ENCODE measurements at regions not wholly inside any gene's neighbourhood (a gene's known extent, or its start where the extent isn't known, plus 50 kb on each side); places are given as distances from the start of the nearest gene placed in this dataset.

DNA sequence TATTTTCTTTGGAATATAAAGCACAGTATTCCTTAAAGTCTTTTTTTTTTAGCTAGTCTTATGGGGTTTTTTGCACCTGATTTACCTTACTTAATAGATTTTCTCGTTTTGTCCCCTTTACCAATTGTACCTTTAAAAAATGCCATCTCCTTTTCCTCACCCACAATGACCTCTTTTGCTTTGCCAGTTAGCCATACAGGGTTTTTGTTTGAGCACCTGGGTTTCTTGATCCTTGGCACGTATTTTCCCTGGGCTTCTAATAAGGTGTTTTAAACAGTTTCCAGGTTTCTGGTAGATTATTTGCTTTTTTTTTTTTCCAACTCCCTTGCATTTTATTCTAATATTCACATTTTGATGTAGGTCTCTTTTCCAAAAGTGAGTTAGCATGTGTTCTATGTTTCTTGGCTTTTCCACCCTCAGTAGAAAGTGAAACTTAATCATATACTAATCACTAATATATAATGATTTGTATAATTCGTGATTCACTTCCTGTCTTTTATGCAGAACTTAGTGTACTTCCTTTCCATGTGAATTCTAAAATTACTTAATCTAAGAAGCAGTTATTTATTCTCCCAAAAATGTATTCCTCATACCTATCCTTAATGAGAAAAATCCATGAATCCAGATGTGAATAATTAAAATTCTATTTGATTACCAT is 673.9 kb upstream of the RGMB start:
- in situ Hi-C loops (cut with MboI; ENCODE audit: low pct_unique_long_range_greater_than_20kb, low sequenced_read_pairs, unreplicated experiment), result no loop called here
- DNase-seq (ENCODE audit: low spot score), result no peak
- no peak for TF ChIP-seq CTCF (IDR thresholded peaks at IDR 0.05; ENCODE audit: extremely low read depth, insufficient read depth, missing control alignments)

DNA sequence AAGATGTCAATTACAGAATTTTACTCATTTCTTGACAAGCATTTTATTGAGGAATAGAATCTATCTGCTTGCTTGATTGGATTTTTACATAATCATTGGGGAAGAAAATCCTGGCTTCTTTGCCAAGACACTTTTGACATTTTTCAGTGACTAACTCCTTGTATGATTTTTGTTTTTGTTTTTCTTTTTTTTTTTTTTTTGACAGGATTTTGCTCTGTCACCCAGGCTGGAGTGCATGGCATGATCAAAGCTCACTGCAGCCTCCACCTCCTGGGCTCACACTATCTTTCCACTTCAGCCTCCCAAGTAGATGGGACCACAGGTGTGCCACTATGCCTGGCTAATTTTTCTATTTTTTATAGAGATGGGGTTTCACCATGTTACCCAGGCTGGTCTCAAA is 672.3 kb upstream of the RGMB start:
- in situ Hi-C loops (cut with MboI; ENCODE audit: low pct_unique_long_range_greater_than_20kb, low sequenced_read_pairs, unreplicated experiment), result no loop called here
- no peak for TF ChIP-seq CTCF (IDR thresholded peaks at IDR 0.05; ENCODE audit: extremely low read depth, insufficient read depth, missing control alignments)
- no peak for DNase-seq (ENCODE audit: low spot score)

GRCh38 chr5:98102936-98103335 is 670.5 kb upstream of the RGMB start:
- in situ Hi-C loops (cut with MboI; ENCODE audit: low pct_unique_long_range_greater_than_20kb, low sequenced_read_pairs, unreplicated experiment), result no loop called here
- DNase-seq (ENCODE audit: low spot score), result no peak
- TF ChIP-seq CTCF (IDR thresholded peaks at IDR 0.05; ENCODE audit: extremely low read depth, insufficient read depth, missing control alignments), result no peak

DNA sequence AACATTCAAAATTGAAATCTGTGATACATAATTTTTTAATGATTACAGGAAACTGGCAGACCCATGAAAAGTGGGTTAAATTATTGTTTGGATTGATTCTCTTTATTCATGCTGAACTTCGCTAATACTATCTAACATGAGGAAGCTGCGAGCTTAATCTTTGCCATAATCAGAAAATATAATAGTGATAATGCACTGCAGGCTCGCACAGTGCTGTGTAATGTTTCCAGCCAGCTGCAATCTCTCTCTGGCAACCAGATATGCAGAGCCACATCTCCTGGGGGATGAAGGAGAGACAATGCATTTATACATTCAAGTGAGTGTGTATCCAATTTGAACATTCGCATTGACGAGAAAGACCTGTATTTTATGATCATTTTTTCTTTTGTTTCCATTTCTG is 669.7 kb upstream of the RGMB start:
- DNase-seq (ENCODE audit: low spot score), result no peak

GRCh38 chr5:98104454-98105188 is 668.8 kb upstream of the RGMB start:
- no peak for TF ChIP-seq CTCF (IDR thresholded peaks at IDR 0.05; ENCODE audit: extremely low read depth, insufficient read depth, missing control alignments)
- DNase-seq (ENCODE audit: low spot score), result no peak
- in situ Hi-C loops (cut with MboI; ENCODE audit: low pct_unique_long_range_greater_than_20kb, low sequenced_read_pairs, unreplicated experiment), result no loop called here

More for the DNA sequence above, 669.7 kb upstream of the RGMB start:
- no peak for TF ChIP-seq CTCF (IDR thresholded peaks at IDR 0.05; ENCODE audit: extremely low read depth, insufficient read depth, missing control alignments)
- in situ Hi-C loops (cut with MboI; ENCODE audit: low pct_unique_long_range_greater_than_20kb, low sequenced_read_pairs, unreplicated experiment), result no loop called here

- TF ChIP-seq CTCF (IDR thresholded peaks at IDR 0.05; ENCODE audit: extremely low read depth, insufficient read depth, missing control alignments), result no peak
- no peak for DNase-seq (ENCODE audit: low spot score)
- in situ Hi-C loops (cut with MboI; ENCODE audit: low pct_unique_long_range_greater_than_20kb, low sequenced_read_pairs, unreplicated experiment), result no loop called here
Observed at GRCh38 chr5:98105681-98106080, 667.8 kb upstream of the RGMB start.

Measured in GM13977 (cell line).